Mesothelial cell of epicardium (in vitro differentiated cells): ENCODE measurements at regions not wholly inside any gene's neighbourhood (a gene's known extent, or its start where the extent isn't known, plus 50 kb on each side); places are given as distances from the start of the nearest gene placed in this dataset.
"Not testable (repeated sequence)": the region's sequence is repeated elsewhere in the genome, so short reads cannot be mapped to it uniquely, and the experiment has no call there.

Experiments used
- DNase-seq, 2 experiments: peaks; one replicate each; pipeline ENCODE4 v3.0.0; 2021; ENCODE audit warnings: low spot score in 2 of 2; ENCODE audit not compliant: unreplicated experiment in 2 of 2
- H3K27ac Mint-ChIP-seq: 2 replicates; pipeline ENCODE4 v1.8.0; 2021; ENCODE audit warnings: mixed read lengths
- H3K27me3 Mint-ChIP-seq: 2 replicates; pipeline ENCODE4 v1.8.0; 2021; ENCODE audit warnings: low read depth, mixed read lengths
- H3K36me3 Mint-ChIP-seq: 2 replicates; pipeline ENCODE4 v1.8.0; 2021; ENCODE audit warnings: mixed read lengths
- H3K4me1 Mint-ChIP-seq: 2 replicates; pipeline ENCODE4 v1.8.0; 2021; ENCODE audit warnings: mixed read lengths
- H3K4me3 Mint-ChIP-seq: 2 replicates; pipeline ENCODE4 v1.8.0; 2021; ENCODE audit warnings: mild to moderate bottlenecking, moderate library complexity, mixed read lengths
- H3K9me3 Mint-ChIP-seq: 2 replicates; pipeline ENCODE4 v1.8.0; 2021; ENCODE audit warnings: mixed read lengths
- CTCF ChIP-seq: fragments of 200-600 bp; sonication (generic); IDR thresholded peaks from one replicate; pipeline ENCODE4 v1.5.0; 2021; ENCODE audit warnings: antibody characterized with exemption; ENCODE audit not compliant: unreplicated experiment

- Mint-ChIP-seq H3K9me3 (peaks cover 2% of the 10 kb centered on the region), H3K27ac (no peak overlapping the region), H3K4me1 (peaks cover 13% of the 10 kb centered on the region), H3K4me3 (no peak overlapping the region), H3K27me3 (no peaks in the 10 kb centered on the region), H3K36me3 (no peaks in the 10 kb centered on the region)
- DNase-seq: no peak
- no peak for TF ChIP-seq CTCF
Observed at GRCh38 chr10:130970341-130971122, 341.0 kb downstream of the TCERG1L start.

- no peak for TF ChIP-seq CTCF
- no peak for DNase-seq
- Mint-ChIP-seq H3K9me3 (peaks cover 7% of the 10 kb centered on the region), H3K4me3 (no peak overlapping the region), H3K4me1 (peaks cover 13% of the 10 kb centered on the region), H3K27me3 (no peaks in the 10 kb centered on the region), H3K27ac (no peak overlapping the region), H3K36me3 (no peaks in the 10 kb centered on the region)
Observed at GRCh38 chr10:130971123-130971435, 340.4 kb downstream of the TCERG1L start.

- H3K27ac Mint-ChIP-seq: no peak overlapping the region
- H3K9me3 Mint-ChIP-seq: peaks cover 11% of the 10 kb centered on the region
- DNase-seq: no peak
- H3K4me1 Mint-ChIP-seq: peaks cover 7% of the 10 kb centered on the region
- H3K4me3 Mint-ChIP-seq: no peak overlapping the region
- H3K36me3 Mint-ChIP-seq: no peaks in the 10 kb centered on the region
- TF ChIP-seq CTCF: no peak
- H3K27me3 Mint-ChIP-seq: no peaks in the 10 kb centered on the region
Observed at GRCh38 chr10:130973127-130973839, 338.2 kb downstream of the TCERG1L start.

GRCh38 chr10:130974166-130974565 lies 337.4 kb downstream of the TCERG1L start:
- H3K9me3 Mint-ChIP-seq: peaks cover 11% of the 10 kb centered on the region
- H3K4me1 Mint-ChIP-seq: peaks cover under 1% of the 10 kb centered on the region

DNA sequence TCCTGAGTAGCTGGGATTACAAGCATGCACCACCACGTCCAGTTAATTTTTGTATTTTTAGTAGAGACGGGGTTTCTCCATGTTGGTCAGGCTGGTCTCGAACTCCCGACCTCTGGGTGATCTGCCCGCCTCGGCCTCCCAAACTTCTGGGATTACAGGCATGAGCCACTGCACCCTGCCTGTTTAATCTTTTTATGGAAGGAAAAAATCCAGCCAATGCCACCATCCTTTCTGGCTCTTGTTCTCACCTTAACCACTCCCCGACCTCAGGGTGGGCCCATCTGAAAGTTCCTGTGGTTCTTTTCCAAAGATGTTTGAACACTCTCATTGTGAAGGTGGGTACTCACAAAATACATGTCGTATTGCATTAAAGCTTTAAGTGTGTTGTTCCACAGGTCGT lies 336.2 kb downstream of the TCERG1L start:
- not testable (repeated sequence) for H3K36me3 Mint-ChIP-seq

More at GRCh38 chr10:130974166-130974565, 337.4 kb downstream of the TCERG1L start:
- peak in 1 of 2 experiments; percentile 9 for DNase-seq
- Mint-ChIP-seq H3K27ac (no peak overlapping the region), H3K36me3 (no peaks in the 10 kb centered on the region), H3K4me3 (no peak overlapping the region), H3K27me3 (no peaks in the 10 kb centered on the region)
- TF ChIP-seq CTCF: no peak

GRCh38 chr10:130982802-130983201 lies 328.7 kb downstream of the TCERG1L start:
- Mint-ChIP-seq H3K27ac (no peak overlapping the region), H3K4me1 (no peaks in the 10 kb centered on the region), H3K9me3 (peaks cover 21% of the 10 kb centered on the region), H3K36me3 (no peaks in the 10 kb centered on the region), H3K4me3 (no peak overlapping the region), H3K27me3 (no peaks in the 10 kb centered on the region)
- no peak for DNase-seq
- TF ChIP-seq CTCF: no peak

More for the DNA sequence above, 336.2 kb downstream of the TCERG1L start:
- not testable (repeated sequence) for H3K27me3 Mint-ChIP-seq, H3K4me1 Mint-ChIP-seq, H3K27ac Mint-ChIP-seq, H3K4me3 Mint-ChIP-seq
- peaks cover 15% of the 10 kb centered on the region for H3K9me3 Mint-ChIP-seq
- DNase-seq: peak in 1 of 2 experiments; percentile 1
